DMS79 (cell line): ENCODE measurements at regions not wholly inside any gene's neighbourhood (a gene's known extent, or its start where the extent isn't known, plus 50 kb on each side); places are given as distances from the start of the nearest gene placed in this dataset.

ENCODE experiments used
- DNase-seq: peaks from one replicate; lab custom pipeline; 2025; lab: John Stamatoyannopoulos, UW

DNA sequence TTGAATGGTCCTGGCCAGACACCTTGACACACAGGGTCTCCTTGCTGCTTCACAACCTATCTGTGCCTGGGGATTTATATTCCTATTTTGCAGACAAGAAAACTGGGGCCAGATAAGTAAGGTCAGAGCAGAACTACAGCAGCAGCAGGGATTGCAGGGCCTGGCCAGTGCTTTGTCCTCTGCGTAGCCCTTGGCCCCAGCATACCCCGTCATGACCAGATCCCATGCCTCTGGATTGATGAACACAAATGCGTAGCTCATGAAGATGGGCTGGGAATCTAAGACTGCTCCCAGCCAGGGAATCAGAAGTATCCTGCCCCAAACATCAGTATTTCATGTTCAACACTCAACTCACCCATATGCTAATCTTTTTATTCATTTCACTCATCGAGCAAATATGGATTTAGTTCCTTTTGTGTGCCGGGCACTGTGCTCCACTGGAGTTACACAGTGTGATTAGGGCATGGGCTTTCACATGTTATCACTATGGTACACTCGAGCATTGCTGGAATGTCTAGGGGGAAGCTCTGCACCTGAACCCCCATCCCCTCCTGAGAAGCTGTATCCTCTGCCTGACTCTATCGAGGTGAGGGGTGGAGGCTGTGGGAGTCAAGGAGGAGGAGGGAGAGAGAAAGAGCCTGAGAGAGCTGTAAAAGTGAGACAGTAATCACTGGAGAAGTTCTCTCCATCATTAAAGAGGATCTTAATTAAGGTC is 143.3 kb downstream of the CYP26B1 start:
- no peak for DNase-seq

DNA sequence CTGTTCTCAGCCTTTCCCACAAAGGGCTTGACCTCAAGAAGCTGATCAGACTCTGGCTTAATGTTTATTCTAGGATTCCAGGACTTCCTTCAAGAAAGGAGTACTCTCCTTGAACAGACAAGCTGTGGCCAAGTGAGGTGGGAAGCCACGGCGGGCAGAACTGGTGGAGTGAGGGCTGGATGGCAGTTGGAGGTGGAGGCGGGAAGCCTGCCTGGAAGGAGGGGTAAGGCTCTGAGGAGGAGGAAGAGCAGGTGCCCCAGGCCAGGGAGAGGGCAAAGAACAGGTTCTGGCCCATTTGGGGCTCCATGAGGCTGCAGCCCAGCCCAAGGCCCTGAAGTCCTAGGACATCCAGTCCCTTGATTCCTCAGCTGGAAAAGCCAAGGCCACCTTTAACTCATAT is 143.9 kb downstream of the CYP26B1 start:
- no peak for DNase-seq

GRCh38 chr2:72003124-72003523 is 144.5 kb downstream of the CYP26B1 start:
- no peak for DNase-seq

- no peak for DNase-seq
These were observed 145.5 kb downstream of the CYP26B1 start for GRCh38 chr2:72001937-72002690.

DNA sequence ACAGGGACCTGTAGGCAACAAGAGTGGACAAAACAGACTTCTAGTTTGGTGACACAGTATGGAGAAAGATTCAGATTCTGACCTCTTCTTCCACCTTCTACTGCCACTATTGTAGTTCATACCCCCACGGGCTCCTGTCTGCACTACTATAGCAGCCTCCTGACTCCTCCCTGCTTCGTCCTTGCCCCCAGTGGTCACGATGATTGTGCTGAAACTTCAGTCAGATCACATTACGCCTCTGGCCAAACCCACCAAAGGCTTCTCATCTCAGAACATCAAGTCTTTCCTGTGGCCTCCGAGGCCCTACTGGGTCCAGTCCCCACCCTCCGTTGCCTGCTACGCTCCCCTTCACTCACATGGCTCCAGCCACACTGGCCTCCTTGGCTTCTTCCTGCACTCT is 147.6 kb downstream of the CYP26B1 start:
- DNase-seq, result no peak

DNA sequence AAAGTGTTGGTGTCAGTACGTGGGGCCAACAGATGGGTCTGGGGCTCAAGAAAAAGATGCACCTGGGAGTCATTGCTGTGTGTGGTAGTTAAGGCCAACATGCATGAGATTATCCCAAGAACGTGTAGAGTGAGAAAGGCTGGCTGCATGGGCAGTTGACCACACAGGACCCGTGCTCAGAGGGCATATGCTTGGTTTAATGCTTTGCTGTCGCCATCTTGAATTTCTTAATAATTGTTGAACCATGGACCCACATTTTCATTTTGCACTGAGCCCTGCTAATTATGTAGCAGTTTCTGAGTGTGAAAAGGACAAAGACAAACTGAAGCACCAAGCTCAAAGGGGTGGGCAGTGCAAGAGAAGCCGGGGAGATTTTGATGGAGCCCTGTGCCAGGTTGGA is 148.1 kb downstream of the CYP26B1 start:
- no peak for DNase-seq

GRCh38 chr2:71997843-71998242 is 149.8 kb downstream of the CYP26B1 start:
- no peak for DNase-seq

DNA sequence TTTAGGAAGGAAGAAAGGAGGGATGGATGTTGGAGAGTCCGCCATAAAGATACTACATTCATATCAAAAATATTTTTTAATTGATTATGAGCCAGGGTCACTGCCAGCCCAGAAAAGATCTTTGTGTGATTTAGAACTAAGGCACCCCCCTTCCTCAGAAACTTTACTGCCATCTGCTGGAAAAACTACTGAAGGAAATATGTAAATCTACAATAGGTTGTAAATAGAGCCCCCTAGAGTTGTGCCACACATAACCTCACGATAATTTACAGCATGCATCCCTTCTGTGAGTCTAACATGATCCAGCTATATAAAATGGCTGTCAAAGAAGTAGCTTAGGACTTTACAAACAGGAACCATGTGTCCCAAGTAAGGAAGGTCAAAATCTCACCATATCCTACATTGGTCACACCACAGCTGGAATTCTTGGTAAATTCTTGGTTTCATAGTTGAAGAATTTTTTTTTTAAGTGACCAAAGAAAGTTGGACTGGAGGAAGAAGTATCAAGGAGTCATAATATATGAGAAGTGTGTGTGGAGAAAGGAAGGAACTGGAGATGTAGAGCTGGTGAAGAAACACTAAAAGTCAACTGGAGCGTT is 152.5 kb downstream of the CYP26B1 start:
- no peak for DNase-seq

- no peak for DNase-seq
These were observed 155.6 kb downstream of the CYP26B1 start for GRCh38 chr2:71992036-71992435.

DNA sequence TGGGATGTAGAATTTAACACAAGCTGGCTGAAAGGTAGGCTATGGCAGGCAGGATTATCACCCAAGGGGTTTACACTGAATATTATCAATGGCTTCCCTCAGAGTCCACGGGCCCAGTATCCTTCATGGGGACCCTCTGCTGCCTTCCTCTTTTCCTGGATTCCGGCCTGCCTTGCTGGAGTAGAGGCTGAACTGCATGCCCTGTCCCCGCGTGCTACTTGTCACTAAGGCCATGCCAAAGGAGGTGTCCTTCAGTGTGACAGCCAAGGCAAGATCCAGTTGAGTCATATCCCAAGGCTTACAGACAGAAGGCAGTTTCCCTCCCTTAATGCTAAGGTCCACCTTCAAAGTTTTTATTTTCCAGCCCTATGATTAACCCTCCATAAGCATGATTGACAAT is 156.3 kb downstream of the CYP26B1 start:
- no peak for DNase-seq

DNA sequence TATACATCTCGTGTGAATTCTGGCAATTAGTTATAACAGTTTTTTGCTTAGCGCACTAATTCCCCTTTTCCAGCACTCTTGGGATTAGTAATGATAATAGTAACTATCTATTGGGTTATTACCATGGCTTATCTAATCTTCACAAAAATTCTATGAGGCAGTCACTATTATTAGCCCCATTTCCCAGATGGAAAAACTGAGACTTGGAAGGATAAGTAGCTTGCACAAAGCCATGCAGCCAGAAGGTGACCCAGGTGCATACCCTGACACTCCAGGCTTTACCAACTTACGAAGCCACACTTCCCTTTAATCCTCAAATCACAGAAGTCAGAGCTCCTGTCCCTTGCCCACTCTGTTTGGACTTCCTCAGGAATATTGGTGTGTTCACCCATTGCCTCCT is 156.8 kb downstream of the CYP26B1 start:
- DNase-seq, result no peak

- DNase-seq, result no peak
These were observed 157.5 kb downstream of the CYP26B1 start for GRCh38 chr2:71990122-71990521.

DNA sequence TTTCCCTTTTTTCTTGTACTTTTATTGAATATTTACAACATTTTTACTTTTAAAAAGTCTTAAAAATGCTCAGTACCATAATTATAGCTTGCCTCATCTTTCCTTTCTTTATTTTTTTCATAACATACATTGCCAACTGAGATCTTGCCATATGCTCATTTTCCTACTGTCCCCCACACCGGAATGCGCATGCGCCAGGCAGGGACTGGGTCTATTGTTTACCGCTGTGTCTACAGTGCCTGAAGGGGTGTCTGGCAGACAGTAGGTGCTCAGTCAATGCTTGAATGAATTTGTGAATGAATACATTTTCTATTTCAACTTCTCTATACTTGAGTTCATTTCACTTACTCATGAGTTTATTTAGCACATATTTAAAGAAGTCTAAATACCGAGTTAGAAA is 158.0 kb downstream of the CYP26B1 start:
- DNase-seq, result no peak

DNA sequence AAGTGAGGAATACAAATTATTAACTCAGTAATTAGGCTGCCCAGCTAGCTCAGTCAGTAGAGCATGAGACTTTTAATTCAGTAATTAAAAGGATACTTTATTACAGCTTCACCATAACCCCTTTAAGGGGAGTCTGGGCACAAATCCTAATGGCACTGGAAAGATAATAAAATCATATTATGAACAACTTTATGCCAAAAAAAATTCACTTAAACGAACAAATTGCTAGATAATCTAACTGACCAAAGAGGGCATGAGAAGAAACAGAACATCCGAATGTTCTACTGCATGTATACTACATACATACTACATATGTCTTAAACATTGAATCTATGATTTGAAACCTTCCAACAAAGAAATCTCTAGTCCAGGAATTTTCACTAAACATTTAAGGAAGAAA is 159.5 kb downstream of the CYP26B1 start:
- no peak for DNase-seq

DNA sequence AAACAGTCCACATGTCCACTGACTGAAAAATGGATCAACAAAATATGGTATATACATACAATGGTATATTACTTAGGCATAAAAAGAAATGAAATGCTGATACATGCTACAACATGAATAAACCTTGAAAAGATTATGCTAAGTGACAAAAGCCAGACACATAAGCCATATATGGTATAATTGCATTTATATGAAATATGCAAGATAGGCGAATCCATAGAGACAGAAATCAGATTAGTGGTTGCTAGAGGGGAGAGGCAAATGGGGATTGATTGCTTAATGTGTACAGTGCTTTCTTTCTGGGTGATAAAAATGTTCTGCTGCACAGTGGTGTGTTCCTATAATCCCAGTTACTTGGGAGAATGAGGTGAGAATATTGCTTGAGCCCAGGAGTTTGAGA is 171.0 kb downstream of the CYP26B1 start:
- DNase-seq, result no peak

DNA sequence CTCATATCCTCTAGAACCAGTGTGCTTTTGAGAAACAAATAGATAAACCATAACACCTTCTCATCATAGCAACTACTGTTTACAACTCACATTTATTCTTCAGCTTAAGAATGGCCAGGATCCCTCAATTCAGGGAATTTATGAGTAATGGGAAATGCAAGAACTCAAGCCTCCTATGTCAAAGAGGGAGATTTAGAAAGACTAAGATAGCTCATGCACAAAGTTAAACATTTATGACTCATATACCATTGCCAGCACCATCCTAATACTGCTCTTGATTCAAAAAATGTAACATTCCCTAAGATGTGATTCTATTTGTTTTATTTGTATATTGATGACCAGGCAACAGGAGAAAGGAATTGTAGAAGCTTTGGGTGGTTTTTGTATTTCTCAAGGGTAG is 172.8 kb downstream of the CYP26B1 start:
- DNase-seq, result no peak

GRCh38 chr2:71971493-71971892 is 176.2 kb downstream of the CYP26B1 start:
- no peak for DNase-seq

GRCh38 chr2:71965530-71965929 is 182.1 kb downstream of the CYP26B1 start:
- no peak for DNase-seq

GRCh38 chr2:71962911-71963694 is 184.6 kb downstream of the CYP26B1 start:
- no peak for DNase-seq

- DNase-seq, result no peak
These were observed 185.3 kb downstream of the CYP26B1 start for GRCh38 chr2:71962350-71962749.

DNA sequence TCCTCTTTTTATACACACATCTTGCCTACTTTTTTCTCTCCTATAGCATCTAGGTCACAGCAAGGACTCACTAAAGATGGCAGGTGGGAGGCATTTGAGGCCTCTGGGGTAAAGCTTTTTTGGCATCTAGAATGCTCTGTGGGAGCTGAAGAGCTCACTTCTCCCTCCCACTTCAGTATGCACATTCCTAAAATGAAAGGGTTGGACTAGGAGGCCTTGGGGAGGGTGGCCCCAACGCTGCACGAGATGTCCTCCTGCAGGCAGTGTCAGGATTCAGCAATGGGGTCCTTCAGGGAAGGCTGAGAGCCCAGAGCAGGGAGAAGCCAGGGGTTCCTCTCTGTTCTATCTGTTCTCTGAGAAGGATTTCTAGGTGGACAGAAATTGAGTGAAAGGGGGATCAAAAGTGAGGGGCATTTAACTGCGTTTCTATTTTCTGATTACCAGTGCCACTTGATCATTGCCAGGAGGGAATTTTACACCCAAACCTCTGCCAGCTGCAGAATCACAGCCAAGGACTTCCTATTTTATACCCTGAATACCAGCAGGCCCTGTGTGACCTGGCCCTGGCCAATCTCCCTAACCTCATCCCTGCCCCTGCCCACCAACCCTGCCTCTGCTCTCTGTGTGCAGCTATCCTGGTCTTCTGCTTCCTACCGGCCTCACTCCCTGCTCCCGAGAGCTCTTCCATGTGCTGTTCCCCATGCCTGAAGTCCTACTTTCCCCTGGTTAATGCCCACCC is 186.2 kb downstream of the CYP26B1 start:
- peak; percentile 20 for DNase-seq

GRCh38 chr2:71959494-71959893 is 188.2 kb downstream of the CYP26B1 start:
- no peak for DNase-seq
